HuH-7 (cell line): ENCODE measurements at regions not wholly inside any gene's neighbourhood (a gene's known extent, or its start where the extent isn't known, plus 50 kb on each side); places are given as distances from the start of the nearest gene placed in this dataset.

Source experiments
- DNase-seq: peaks from one replicate; pipeline ENCODE4 v3.0.0; 2011; ENCODE audit warnings: low spot score

DNA sequence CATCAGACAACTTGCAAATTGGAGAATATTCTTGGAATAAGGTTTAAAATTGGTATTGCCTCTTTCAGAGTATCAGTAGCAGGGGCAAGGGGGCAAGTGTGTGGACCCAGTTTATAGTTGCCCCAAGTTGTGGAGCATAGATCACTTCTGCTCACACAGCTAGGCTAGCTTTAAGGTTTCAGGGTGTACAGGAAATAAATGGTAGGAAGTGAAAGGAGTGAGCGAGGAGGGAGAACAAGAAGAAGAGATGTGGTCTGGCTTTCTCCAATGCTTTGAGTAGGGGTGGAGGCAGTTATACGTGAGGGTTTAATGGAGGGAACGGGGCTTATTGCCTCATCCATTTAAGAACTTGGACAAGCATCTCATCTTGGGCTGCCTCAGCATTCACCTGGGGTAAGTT, 290.0 kb upstream of the CFAP20DC start:
- DNase-seq = no peak

GRCh38 chr3:59338934-59339333, 289.1 kb upstream of the CFAP20DC start:
- DNase-seq = no peak

- no peak for DNase-seq
These were observed 285.5 kb upstream of the CFAP20DC start for GRCh38 chr3:59335338-59335737.

- DNase-seq = no peak
These were observed 284.8 kb upstream of the CFAP20DC start for GRCh38 chr3:59334585-59334984.

GRCh38 chr3:59327376-59327808, 277.6 kb upstream of the CFAP20DC start:
- no peak for DNase-seq

DNA sequence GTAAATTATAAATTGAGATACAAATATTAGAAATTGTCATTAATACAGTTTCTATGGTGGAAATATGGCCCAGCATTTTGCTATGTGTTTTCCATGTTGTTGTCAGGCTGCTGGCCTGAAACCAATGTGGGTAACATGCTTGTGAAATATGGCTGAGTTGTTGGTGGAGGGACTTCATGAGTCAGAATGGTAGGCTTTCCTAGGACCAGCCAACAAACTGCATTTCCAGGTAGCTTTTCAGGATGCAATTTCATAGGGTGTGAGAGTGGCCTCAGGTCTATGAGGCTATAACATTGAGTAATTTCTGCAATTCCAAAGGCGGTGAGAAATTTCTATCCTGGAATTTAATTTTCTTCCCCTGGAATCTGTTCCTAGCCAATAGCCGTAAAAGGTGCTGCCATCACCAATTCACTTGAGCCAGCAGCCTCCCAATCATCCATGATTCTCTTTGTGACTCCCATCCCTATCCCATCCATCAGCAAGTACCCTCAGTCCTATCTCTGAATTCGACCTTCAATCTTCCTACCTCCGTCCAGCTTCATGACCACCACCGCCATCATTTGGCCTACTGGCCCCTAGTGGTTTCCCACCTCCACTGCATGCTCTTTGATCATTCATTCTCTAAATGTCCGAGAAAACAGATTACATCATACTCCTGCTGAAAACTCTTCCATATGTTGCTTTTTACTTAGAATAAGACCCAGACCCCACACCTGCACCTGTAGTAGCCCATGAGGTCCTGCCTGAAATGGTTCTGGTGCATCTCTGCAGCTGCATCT, 276.6 kb upstream of the CFAP20DC start:
- no peak for DNase-seq

- DNase-seq = no peak
These were observed 272.2 kb upstream of the CFAP20DC start for GRCh38 chr3:59321881-59322540.

GRCh38 chr3:59320080-59320479, 270.3 kb upstream of the CFAP20DC start:
- no peak for DNase-seq

DNA sequence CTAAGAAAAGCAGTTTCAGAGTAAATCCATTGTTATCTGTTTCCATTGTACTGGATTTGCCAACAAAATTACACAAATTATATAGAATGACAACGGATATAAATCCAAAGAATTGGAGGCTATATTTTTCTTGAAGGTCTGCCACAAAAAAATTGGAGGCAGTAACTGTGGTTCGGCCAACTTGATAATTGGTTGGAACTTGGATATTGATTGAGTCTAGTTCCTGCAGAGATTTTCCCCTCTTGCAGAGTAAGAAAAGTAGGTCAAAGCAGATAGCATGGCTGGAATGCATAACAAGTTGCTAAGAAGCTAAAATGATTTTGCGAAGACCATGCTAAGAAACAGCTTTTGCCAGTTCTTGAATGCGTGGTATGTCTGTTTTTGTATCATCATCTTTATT, 269.6 kb upstream of the CFAP20DC start:
- no peak for DNase-seq

DNA sequence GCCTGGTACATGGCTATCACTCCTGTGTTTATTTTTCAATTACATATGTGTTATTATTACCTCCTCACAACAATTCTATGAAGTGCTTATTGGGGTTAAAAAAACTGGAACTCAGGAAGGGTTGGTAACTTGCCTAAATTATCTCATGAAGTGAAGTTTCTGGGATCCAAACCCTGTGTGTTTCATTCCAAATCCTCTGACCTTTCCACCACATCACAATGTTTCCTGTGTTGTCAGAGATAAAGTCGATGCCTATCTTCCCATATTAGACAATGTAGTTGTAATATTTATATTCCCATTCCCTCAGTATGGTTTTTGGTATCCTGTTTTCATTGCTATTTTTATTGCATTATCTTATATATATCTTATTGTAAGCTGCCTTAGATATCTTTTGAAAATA, 269.1 kb upstream of the CFAP20DC start:
- DNase-seq = no peak

DNA sequence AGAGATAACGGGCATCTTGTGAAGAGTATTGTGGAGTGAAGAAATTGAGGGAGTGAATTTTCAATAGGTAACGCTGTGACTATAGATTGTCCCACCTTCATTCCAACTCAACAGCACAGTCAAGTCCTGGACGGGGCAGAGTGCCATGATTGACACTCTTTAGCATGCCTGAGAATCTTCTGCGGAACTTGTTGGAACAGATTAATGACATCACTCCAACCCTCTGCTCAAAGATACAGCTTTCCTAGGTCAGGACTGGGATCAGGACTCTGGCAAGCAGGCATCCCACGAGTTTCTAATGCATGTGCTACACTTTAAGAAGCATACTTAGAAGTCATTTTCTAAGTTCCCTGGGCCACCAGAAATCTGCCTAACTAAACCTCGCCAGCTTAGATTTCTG, 267.6 kb upstream of the CFAP20DC start:
- DNase-seq = no peak

DNA sequence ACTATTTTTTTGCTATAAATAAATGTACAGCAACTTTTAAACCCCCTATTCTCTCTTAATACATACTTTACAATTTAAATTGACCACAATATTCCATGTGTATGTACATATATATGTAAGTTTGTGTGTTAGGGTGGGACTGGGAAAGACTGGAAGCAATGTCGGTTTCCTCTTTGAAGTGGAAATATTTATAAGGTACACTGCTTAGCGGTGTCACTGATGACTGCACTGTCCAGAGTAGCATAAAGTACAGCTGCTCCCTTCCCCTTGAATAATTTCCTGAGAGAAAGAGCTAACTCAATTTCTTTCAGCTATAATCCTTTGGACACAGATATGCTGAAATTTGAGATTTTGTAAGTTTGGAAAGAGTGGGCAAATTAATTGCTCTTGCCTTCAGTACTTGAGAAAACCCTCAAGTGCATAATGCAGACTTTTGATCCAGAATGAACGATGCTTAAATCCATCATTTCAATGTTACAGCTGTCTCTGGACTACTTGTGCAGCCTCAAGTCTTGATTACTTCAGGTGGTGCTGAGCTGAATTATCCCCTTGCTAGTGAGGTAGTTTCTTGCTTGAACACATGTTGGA, 267.0 kb upstream of the CFAP20DC start:
- no peak for DNase-seq

DNA sequence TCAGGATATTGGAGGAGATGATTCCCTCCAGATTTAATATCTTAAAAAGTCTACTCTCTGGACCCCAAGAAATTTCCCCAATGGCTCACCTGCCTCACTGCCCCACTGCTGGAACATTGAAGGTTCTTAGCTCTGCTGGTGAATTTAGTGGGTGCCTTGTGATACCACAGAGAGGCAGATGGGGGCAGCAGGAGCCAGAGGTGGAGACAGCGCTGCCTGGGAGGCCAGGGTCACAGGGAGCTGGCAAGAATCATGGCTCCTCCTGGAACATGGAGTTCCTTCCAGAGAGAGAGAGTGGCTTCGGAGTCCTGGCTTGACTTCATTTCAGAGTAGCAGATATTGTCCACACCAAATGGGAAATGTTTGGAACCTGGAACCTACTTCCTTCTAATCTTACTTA, 263.5 kb upstream of the CFAP20DC start:
- peak; percentile 22 for DNase-seq

DNA sequence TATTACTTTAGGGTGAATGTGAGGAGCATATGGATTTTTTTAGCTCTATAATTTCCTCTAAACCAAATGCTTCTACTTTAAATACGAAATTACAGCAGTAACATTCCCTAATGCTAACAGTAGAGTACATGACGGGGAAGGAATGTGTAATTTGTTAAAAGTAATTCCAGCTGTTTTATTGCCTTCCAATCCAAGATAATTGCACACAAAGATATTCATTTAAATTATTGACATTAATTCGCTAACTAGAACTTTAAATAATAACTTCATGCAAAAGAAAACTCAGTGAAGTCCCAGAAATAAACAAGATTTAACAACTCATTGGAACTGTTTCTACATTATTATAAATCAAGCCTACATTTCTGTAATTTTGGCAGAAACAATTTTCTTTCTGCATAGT, 261.4 kb upstream of the CFAP20DC start:
- no peak for DNase-seq

DNA sequence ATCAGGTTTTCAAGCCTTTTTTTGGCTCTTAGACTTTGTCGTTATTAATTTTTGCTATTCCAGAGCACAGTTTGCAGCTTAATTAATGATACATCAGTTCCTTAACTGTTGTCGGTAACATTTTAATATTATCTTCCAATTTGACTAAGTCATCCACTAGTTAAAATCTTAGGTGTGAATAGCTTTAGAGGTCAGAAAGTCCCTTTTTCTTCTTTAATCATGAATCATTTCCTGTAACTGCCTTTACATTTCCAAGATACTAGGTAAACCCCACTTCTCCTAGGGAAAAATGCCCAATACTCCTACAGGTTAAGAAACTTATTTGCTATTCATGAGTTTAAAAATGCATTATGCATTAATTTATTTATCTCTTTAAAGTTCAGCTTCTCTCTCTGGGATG, 260.9 kb upstream of the CFAP20DC start:
- DNase-seq = no peak

DNA sequence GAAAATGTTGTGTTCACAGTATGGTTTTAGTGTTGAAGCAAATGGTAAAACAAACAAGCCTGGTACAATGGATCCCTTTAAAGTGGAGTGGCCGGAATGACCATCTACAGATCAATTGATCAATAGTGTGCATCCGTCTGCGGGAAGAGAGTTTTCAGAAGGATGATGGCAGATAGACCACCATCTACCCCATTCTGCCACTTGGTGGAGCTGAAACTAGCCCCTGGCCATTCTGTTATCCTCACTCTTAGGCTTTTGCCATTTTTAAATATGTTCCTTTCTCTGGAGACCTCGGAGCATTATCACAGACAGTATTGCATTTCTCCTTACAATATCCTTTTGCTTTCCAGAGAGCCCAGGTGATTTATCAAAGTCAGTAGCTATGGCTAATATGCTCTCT, 258.9 kb upstream of the CFAP20DC start:
- DNase-seq = no peak

GRCh38 chr3:59308001-59308400, 258.2 kb upstream of the CFAP20DC start:
- no peak for DNase-seq

GRCh38 chr3:59306436-59306835, 256.6 kb upstream of the CFAP20DC start:
- DNase-seq = no peak

GRCh38 chr3:59304296-59304695, 254.5 kb upstream of the CFAP20DC start:
- DNase-seq = no peak

GRCh38 chr3:59303452-59303851, 253.6 kb upstream of the CFAP20DC start:
- no peak for DNase-seq

DNA sequence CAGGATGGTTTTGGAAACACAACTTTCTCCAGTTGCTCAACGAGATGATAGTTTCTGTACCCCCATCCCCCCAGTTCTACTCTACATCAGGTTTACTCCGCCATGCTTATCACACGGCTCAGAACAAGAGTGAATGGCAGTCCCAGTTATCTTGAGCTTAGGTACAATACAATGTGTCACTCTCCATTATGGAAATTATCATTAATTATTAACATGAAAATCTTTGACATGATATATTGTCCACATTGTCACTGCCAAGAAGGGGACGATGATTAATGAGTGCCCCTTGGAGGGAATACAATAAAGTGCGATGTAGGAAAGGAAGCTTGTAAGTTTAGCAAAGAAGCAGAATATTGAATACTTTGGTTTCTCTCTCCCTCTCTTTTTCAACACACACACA, 252.6 kb upstream of the CFAP20DC start:
- no peak for DNase-seq

GRCh38 chr3:59300733-59301132, 250.9 kb upstream of the CFAP20DC start:
- DNase-seq = no peak

- DNase-seq = no peak
These were observed 249.7 kb upstream of the CFAP20DC start for GRCh38 chr3:59299561-59299960.
